Adrenal gland (tissue), 5 donors: ENCODE measurements at regions not wholly inside any gene's neighbourhood (a gene's known extent, or its start where the extent isn't known, plus 50 kb on each side); places are given as distances from the start of the nearest gene placed in this dataset.

ENCODE experiments used
- POLR2A ChIP-seq, 2 donors: fragments of 450-650 bp; IDR thresholded peaks; one replicate each; pipeline ENCODE4 v1.6.1; 2017; ENCODE audit warnings: antibody characterized with exemption in 2 of 2, mild to moderate bottlenecking in 2 of 2, moderate library complexity in 1 of 2
- TF ChIP-seq, protein P1 (sequence below), 6 experiments: fragments of 450-650 bp in 4 of 6; fragments of 200-600 bp in 2 of 6; sonication (generic) in 1 of 6; IDR thresholded peaks; 1 replicate in 5 of 6; 2 replicates in 1 of 6; pipeline versions ENCODE4 v1.5.1 to v1.8.0; 2016 to 2021; ENCODE audit warnings: antibody characterized with exemption in 6 of 6, mild to moderate bottlenecking in 2 of 6, moderate library complexity in 1 of 6
- donor health status: DM: no; HTN: no; CAD: no.

DNA sequence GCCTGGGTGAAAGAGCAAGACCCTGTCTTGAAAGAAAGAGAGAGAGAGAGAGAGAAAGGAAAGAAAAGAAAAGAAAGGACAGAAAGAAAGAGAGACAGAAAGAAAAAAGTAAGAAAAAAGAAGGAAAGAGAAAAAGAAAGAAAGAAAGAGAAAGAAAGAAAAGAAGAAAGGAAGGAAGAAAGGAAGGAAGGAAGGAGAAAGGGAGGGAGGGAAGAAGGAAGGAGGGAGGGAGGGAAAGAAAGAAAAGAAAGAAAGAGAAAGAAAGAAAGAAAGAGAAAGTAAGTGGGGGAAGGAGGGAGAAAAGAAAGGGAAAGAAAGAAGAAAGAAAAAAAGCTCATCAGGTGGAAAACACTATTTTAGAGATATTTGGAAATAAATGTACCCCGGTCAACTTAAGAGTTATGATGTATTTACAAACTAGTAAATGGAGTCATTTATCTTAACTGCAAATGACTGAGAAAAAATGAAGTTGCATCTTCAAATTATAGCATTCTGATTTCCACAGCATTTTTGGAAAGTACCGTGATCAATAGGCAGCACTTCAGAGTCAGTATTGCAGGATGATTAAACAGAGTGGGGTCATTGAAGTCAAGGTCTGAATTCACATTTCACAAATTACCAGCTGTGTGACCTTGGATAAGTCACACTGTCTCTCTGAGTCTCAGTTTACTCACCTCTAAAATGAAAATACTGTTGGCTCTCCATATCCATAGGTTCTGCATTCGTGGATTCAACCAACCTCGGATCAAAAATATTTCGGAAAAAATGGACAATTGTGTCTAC, 64.1 kb upstream of the SMAD1 start:
- TF ChIP-seq, protein P1, sequence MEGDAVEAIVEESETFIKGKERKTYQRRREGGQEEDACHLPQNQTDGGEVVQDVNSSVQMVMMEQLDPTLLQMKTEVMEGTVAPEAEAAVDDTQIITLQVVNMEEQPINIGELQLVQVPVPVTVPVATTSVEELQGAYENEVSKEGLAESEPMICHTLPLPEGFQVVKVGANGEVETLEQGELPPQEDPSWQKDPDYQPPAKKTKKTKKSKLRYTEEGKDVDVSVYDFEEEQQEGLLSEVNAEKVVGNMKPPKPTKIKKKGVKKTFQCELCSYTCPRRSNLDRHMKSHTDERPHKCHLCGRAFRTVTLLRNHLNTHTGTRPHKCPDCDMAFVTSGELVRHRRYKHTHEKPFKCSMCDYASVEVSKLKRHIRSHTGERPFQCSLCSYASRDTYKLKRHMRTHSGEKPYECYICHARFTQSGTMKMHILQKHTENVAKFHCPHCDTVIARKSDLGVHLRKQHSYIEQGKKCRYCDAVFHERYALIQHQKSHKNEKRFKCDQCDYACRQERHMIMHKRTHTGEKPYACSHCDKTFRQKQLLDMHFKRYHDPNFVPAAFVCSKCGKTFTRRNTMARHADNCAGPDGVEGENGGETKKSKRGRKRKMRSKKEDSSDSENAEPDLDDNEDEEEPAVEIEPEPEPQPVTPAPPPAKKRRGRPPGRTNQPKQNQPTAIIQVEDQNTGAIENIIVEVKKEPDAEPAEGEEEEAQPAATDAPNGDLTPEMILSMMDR (IDR thresholded peaks at IDR 0.05): no peak
- no peak for TF ChIP-seq POLR2A (IDR thresholded peaks at IDR 0.05)
